Mesenchymal stem cell (in vitro differentiated cells and primary cell): ENCODE measurements at regions not wholly inside any gene's neighbourhood (a gene's known extent, or its start where the extent isn't known, plus 50 kb on each side); places are given as distances from the start of the nearest gene placed in this dataset.

Experiments
- DNase-seq: peaks from one replicate; pipeline ENCODE4 v3.0.0-alpha.2; 2013
- H2AFZ ChIP-seq: one replicate; pipeline ENCODE4 v1.6.1; 2013; ENCODE audit warnings: low read depth, mild to moderate bottlenecking, control low read depth, inconsistent platforms, low read length, moderate library complexity
- H2AK5ac ChIP-seq: 2 replicates; pipeline ENCODE4 v1.6.1; 2013; ENCODE audit warnings: low read length, moderate library complexity, mild to moderate bottlenecking, inconsistent platforms; ENCODE audit not compliant: severe bottlenecking
- H2BK120ac ChIP-seq: one replicate; pipeline ENCODE4 v1.6.1; 2013; ENCODE audit warnings: low read depth, mild to moderate bottlenecking, inconsistent platforms, low read length, moderate library complexity
- H2BK12ac ChIP-seq, 2 experiments: one replicate each; pipeline ENCODE4 v1.6.1; 2013; ENCODE audit warnings: inconsistent platforms in 2 of 2, low read length in 2 of 2, mild to moderate bottlenecking in 2 of 2, moderate library complexity in 2 of 2, control low read depth in 1 of 2
- H2BK15ac ChIP-seq: one replicate; pipeline ENCODE4 v1.6.1; 2013; ENCODE audit warnings: mild to moderate bottlenecking, low read depth, inconsistent platforms; ENCODE audit not compliant: poor library complexity, severe bottlenecking
- H2BK5ac ChIP-seq: 2 replicates; pipeline ENCODE4 v1.6.1; 2013; ENCODE audit warnings: low read depth, mild to moderate bottlenecking, low read length, control low read depth, inconsistent platforms; ENCODE audit not compliant: poor library complexity, severe bottlenecking
- H3K14ac ChIP-seq, 2 experiments: one replicate each; pipeline ENCODE4 v1.6.1; 2013; ENCODE audit warnings: inconsistent platforms in 2 of 2, low read length in 2 of 2, control low read depth in 1 of 2, mild to moderate bottlenecking in 1 of 2, moderate library complexity in 1 of 2
- H3K18ac ChIP-seq, 2 experiments: one replicate each; pipeline ENCODE4 v1.6.1; 2013; ENCODE audit warnings: inconsistent platforms in 2 of 2, low read length in 2 of 2, control low read depth in 1 of 2, low read depth in 1 of 2, mild to moderate bottlenecking in 1 of 2
- H3K23ac ChIP-seq, 2 experiments: one replicate each; pipeline ENCODE4 v1.6.1; 2013; ENCODE audit warnings: inconsistent platforms in 2 of 2, low read length in 2 of 2, mild to moderate bottlenecking in 2 of 2, moderate library complexity in 2 of 2, control low read depth in 1 of 2
- H3K27ac ChIP-seq: 2 replicates; pipeline ENCODE4 v1.5.1; 2013; ENCODE audit warnings: mild to moderate bottlenecking, moderate library complexity, low read length, control low read depth, inconsistent platforms; ENCODE audit not compliant: poor library complexity, severe bottlenecking
- H3K27me3 ChIP-seq, 2 experiments: 2 replicates each; pipeline versions ENCODE4 v1.6.1 to v1.7.0; 2013; ENCODE audit warnings: low read length in 2 of 2, mild to moderate bottlenecking in 2 of 2, moderate library complexity in 2 of 2, control low read depth in 1 of 2, inconsistent platforms in 1 of 2; ENCODE audit not compliant: control insufficient read depth in 1 of 2, insufficient read depth in 1 of 2
- H3K36me3 ChIP-seq, 2 experiments: 2 replicates each; pipeline versions ENCODE4 v1.6.1 to v1.7.0; 2013; ENCODE audit warnings: low read length in 2 of 2, control low read depth in 1 of 2, inconsistent platforms in 1 of 2, low read depth in 1 of 2, mild to moderate bottlenecking in 1 of 2; ENCODE audit not compliant: insufficient read depth in 2 of 2, control insufficient read depth in 1 of 2
- H3K4ac ChIP-seq, 2 experiments: one replicate each; pipeline ENCODE4 v1.6.1; 2013; ENCODE audit warnings: inconsistent platforms in 2 of 2, low read length in 2 of 2, mild to moderate bottlenecking in 2 of 2, moderate library complexity in 2 of 2, control low read depth in 1 of 2, low read depth in 1 of 2
- H3K4me1 ChIP-seq: 2 replicates; pipeline ENCODE4 v1.6.1; 2013; ENCODE audit warnings: low read depth, low read length, control low read depth; ENCODE audit not compliant: control insufficient read depth, insufficient read depth
- H3K4me2 ChIP-seq: 2 replicates; pipeline ENCODE4 v1.6.1; 2013; ENCODE audit warnings: low read length, mild to moderate bottlenecking, inconsistent platforms; ENCODE audit not compliant: poor library complexity, severe bottlenecking
- H3K4me3 ChIP-seq, 2 experiments: 2 replicates each; pipeline versions ENCODE4 v1.5.1 to v1.7.0; 2013; ENCODE audit warnings: low read length in 2 of 2, mild to moderate bottlenecking in 2 of 2, control low read depth in 1 of 2, low read depth in 1 of 2; ENCODE audit not compliant: insufficient read depth in 1 of 2
- H3K79me1 ChIP-seq: replicated peaks from 2 replicates; pipeline ENCODE4 v1.6.1; 2013; ENCODE audit warnings: mild to moderate bottlenecking, control low read depth, low read length, inconsistent platforms; ENCODE audit not compliant: poor library complexity, severe bottlenecking
- H3K9ac ChIP-seq: 2 replicates; pipeline ENCODE4 v1.7.0; 2013; ENCODE audit warnings: mild to moderate bottlenecking, low read length, moderate library complexity
- H3K9me3 ChIP-seq: 2 replicates; pipeline ENCODE4 v1.7.0; 2013; ENCODE audit warnings: mild to moderate bottlenecking, low read length; ENCODE audit not compliant: control insufficient read depth
- H4K8ac ChIP-seq: one replicate; pipeline ENCODE4 v1.6.1; 2013; ENCODE audit warnings: inconsistent platforms, mild to moderate bottlenecking, low read length, moderate library complexity
- H4K91ac ChIP-seq: one replicate; pipeline ENCODE4 v1.6.1; 2013; ENCODE audit warnings: mild to moderate bottlenecking, low read length, inconsistent platforms
- WGBS: methylation state at CpG from one replicate; pipeline ENCODE4 v1.1.7; 2013; ENCODE audit warnings: mixed read lengths; 5-methylcytosine and 5-hydroxymethylcytosine counted together

DNA sequence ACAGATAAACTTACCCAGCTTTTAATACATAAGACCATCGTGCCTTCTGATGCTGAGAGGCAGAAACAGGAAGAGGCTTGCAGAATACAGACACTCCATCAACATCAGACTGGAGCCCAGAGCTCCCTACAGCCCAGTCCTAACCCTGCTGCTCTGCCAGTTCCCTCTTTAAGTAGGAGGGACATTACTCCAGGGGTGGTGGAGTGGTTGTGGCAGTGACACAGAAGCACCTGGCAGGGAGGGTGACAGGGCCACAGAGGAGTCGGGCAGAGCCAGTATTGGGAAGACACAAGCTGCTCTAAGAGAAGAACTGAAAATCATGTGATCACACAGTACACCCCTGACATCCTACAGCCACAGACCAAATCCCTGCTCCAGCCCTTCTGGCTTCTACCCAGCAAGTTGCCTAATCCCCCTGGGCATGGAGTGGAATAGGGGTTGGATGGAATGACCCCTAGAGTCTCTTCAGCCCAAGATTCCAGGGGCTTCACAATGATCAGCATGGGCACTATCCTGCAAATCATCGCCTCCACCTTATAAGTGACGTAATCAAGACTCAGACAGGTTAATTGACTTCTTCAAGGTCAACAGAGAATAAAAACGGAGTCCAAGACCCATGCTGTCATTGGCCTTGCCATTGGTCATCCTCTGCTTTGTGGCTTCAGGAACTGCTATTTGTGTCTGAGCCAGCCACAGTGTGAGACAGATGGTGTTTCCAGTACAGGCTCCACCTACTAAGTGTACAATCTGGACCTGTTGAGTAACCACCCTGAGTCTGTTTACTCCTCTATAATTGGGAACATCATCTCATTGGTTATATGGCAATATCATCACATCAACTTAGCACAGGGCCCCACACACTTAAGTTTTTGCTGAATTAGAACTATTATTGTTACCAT lies 61.1 kb upstream of the ZMIZ1 start:
- Histone ChIP-seq H3K27me3 (peaks cover 18 to 37% of the 10 kb centered on the region in 2 experiments), H4K91ac (no peak overlapping the region), H3K18ac (no peak overlapping the region), H2AK5ac (no peak overlapping the region), H3K9ac (no peak overlapping the region), H3K9me3 (no peaks in the 10 kb centered on the region), H2BK12ac (no peak overlapping the region), H3K4ac (no peak overlapping the region), H4K8ac (no peak overlapping the region), H2BK15ac (no peak overlapping the region), H3K23ac (no peak overlapping the region), H2BK120ac (no peak overlapping the region), H2BK5ac (no peak overlapping the region), H3K4me3 (no peak overlapping the region), H3K4me1 (peaks cover 8% of the 10 kb centered on the region), H3K79me1 (no peaks in the 10 kb centered on the region), H3K36me3 (no peaks in the 10 kb centered on the region), H3K27ac (no peak overlapping the region), H2AFZ (peak overlapping the region; percentile 21), H3K4me2 (no peak overlapping the region), H3K14ac (no peak overlapping the region)
- WGBS = 91% methylated on average over 4 of the region's 5 CpGs
- peak; percentile 61 for DNase-seq

DNA sequence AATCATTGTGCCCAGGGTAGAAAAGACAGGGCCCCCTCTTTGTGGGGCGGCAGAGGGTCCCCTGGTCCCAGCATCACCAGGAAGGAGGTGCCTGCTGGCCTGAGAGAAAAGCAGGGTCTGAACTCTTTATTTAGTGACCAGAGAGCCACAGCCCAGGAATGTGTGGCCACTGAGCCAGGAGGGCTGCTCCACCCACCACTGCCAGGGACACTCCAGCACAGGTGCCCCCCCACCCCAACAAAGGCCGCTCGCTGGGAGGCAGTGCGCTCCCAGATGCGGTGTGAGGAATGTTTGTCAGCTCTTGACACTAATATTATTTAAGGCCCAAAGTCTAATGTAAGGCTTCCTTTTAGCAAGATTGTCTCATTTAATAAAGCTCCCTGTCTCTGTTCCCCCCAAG lies 59.6 kb upstream of the ZMIZ1 start:
- Histone ChIP-seq H3K27ac (no peak overlapping the region), H2BK5ac (no peak overlapping the region), H4K8ac (no peak overlapping the region), H3K4me2 (no peak overlapping the region), H3K4me3 (no peak overlapping the region), H3K14ac (no peak overlapping the region), H3K23ac (no peak overlapping the region), H2BK12ac (peak overlapping the region in 1 of 2 experiments; percentile 61), H3K27me3 (peaks cover 20 to 45% of the 10 kb centered on the region in 2 experiments), H3K79me1 (no peaks in the 10 kb centered on the region), H3K4ac (no peak overlapping the region), H3K9ac (no peak overlapping the region), H2AK5ac (no peak overlapping the region), H3K9me3 (no peaks in the 10 kb centered on the region), H3K18ac (no peak overlapping the region), H3K36me3 (no peaks in the 10 kb centered on the region), H2BK120ac (no peak overlapping the region), H4K91ac (no peak overlapping the region), H3K4me1 (peaks cover 8% of the 10 kb centered on the region), H2BK15ac (peak overlapping the region; percentile 21), H2AFZ (no peak overlapping the region)
- 94% methylated on average over 5 of the region's 5 CpGs for WGBS
- DNase-seq = no peak

DNA sequence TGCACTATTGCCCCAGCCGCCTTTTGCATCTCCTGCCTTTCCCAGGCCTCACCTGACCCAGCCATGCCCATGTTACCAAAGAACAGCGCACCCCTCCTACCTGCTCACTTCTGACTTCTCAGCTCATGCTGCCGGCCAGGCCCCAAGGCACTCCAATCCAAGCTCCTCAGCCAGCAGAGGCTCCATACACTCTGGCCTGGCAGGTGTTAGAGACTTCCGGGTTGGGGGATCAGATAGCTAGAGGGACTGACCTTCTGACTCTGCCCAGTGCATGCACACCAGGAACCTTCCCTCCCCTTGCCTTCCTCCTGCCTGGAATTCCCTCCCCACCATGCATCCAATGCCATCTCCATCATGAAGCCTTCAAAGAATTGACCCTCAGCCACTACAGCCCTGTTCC lies 56.2 kb upstream of the ZMIZ1 start:
- H3K79me1 ChIP-seq = no peaks in the 10 kb centered on the region
- H3K4me2 ChIP-seq = no peak overlapping the region
- no peak overlapping the region for H3K18ac ChIP-seq
- no peaks in the 10 kb centered on the region for H3K36me3 ChIP-seq
- no peak overlapping the region for H3K9ac ChIP-seq
- H3K4me3 ChIP-seq = no peak overlapping the region
- H4K8ac ChIP-seq = no peak overlapping the region
- no peak for DNase-seq
- no peak overlapping the region for H3K23ac ChIP-seq
- peaks cover 1% of the 10 kb centered on the region for H3K9me3 ChIP-seq
- H2BK12ac ChIP-seq = peak overlapping the region in 1 of 2 experiments; percentile 19
- H3K4me1 ChIP-seq = peaks cover 1% of the 10 kb centered on the region
- no peak overlapping the region for H2BK5ac ChIP-seq
- H4K91ac ChIP-seq = no peak overlapping the region
- H3K27me3 ChIP-seq = peaks cover 14 to 31% of the 10 kb centered on the region in 2 experiments
- no peak overlapping the region for H3K14ac ChIP-seq
- no peak overlapping the region for H2BK15ac ChIP-seq
- no peak overlapping the region for H3K4ac ChIP-seq
- no peak overlapping the region for H3K27ac ChIP-seq
- H2AFZ ChIP-seq = no peak overlapping the region
- H2BK120ac ChIP-seq = no peak overlapping the region
- 81% methylated on average over 4 of the region's 4 CpGs for WGBS
- H2AK5ac ChIP-seq = no peak overlapping the region

DNA sequence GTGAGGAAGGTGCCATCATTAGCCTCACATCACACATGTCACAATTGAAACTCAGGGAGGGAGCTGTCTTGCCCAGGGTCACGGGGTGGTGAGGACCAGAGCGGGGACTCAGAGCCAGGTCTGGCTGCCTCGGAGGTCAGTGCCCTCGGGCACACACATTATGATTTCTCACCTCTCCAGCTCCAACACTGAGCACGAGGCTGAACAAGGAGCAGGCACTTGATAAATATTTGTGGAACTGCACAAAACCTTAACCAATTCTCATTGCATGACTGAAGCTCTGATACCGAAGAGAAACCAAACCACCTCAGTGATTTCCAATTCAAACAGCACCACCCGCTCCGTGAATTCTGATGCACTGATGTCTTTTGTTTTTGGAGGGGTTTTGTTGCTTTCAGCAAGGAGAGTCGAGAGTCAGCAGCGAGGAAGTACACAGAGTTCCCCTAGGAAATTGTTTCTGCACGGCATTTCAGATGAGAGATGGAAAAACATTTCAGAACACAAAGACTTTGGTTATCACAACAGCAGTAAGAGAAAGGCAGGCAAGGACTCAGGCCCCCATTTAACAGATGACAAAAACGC lies 55.3 kb upstream of the ZMIZ1 start:
- Histone ChIP-seq H3K4me3 (no peak overlapping the region), H3K4me2 (no peak overlapping the region), H2BK5ac (no peak overlapping the region), H3K4me1 (peaks cover 1% of the 10 kb centered on the region), H3K18ac (no peak overlapping the region), H4K91ac (no peak overlapping the region), H3K14ac (no peak overlapping the region), H3K27ac (no peak overlapping the region), H4K8ac (no peak overlapping the region), H3K4ac (no peak overlapping the region), H3K9ac (no peak overlapping the region), H2BK120ac (no peak overlapping the region), H3K27me3 (peaks cover 14 to 31% of the 10 kb centered on the region in 2 experiments), H2AK5ac (no peak overlapping the region), H3K9me3 (peaks cover 4% of the 10 kb centered on the region), H2BK12ac (no peak overlapping the region), H3K79me1 (no peaks in the 10 kb centered on the region), H3K23ac (no peak overlapping the region), H3K36me3 (no peaks in the 10 kb centered on the region), H2BK15ac (no peak overlapping the region), H2AFZ (no peak overlapping the region)
- WGBS = 89% methylated on average over 12 of the region's 12 CpGs
- no peak for DNase-seq
